HepG2 (cell line): ENCODE measurements at regions not wholly inside any gene's neighbourhood (a gene's known extent, or its start where the extent isn't known, plus 50 kb on each side); places are given as distances from the start of the nearest gene placed in this dataset.

Experiments
- AHR ChIP-seq: IDR thresholded peaks from 2 replicates; pipeline ENCODE4 v1.6.1; 2018; ENCODE audit warnings: missing genetic modification reagents, missing compliant biosample characterization
- CC2D1A ChIP-seq: sonication (generic); formaldehyde crosslinking; IDR thresholded peaks from 2 replicates; pipeline ENCODE4 v1.8.1; 2023; ENCODE audit warnings: mild to moderate bottlenecking, missing genetic modification reagents
- CCDC6 ChIP-seq: sonication (generic); formaldehyde crosslinking; IDR thresholded peaks from 2 replicates; pipeline ENCODE4 v1.8.1; 2022; ENCODE audit warnings: mild to moderate bottlenecking, missing genetic modification reagents, moderate library complexity
- CENPBD1 ChIP-seq: sonication (generic); formaldehyde crosslinking; IDR thresholded peaks from 2 replicates; pipeline ENCODE4 v1.8.0; 2022; ENCODE audit warnings: missing genetic modification reagents, low read depth, mild to moderate bottlenecking, borderline replicate concordance
- ERF ChIP-seq: IDR thresholded peaks from 2 replicates; pipeline ENCODE4 v1.6.1; 2018; ENCODE audit warnings: missing biosample characterization, missing genetic modification reagents
- GATAD2A ChIP-seq: IDR thresholded peaks from 2 replicates; pipeline ENCODE4 v1.6.1; 2016
- HHEX ChIP-seq: IDR thresholded peaks from 2 replicates; pipeline ENCODE4 v1.6.1; 2016; ENCODE audit warnings: control low read depth
- HNF4G ChIP-seq, 2 experiments: sonication (generic) in 1 of 2; formaldehyde crosslinking in 1 of 2; IDR thresholded peaks; 2 replicates each; pipeline versions ENCODE4 v1.4.0 to v1.6.1; 2011 to 2020; ENCODE audit warnings: borderline replicate concordance in 2 of 2, low read depth in 2 of 2, mild to moderate bottlenecking in 2 of 2, low read length in 1 of 2, missing genetic modification reagents in 1 of 2, moderate library complexity in 1 of 2
- LBX2 ChIP-seq: sonication (generic); formaldehyde crosslinking; IDR thresholded peaks from 2 replicates; pipeline ENCODE4 v1.5.0; 2020; ENCODE audit warnings: missing genetic modification reagents, mild to moderate bottlenecking, borderline replicate concordance
- MEIS2 ChIP-seq: sonication (generic); formaldehyde crosslinking; IDR thresholded peaks from 2 replicates; pipeline ENCODE4 v1.9.0; 2021; ENCODE audit warnings: mild to moderate bottlenecking, missing genetic modification reagents
- MIXL1 ChIP-seq: IDR thresholded peaks from 2 replicates; pipeline ENCODE4 v1.6.1; 2016
- MYC ChIP-seq: sonication (generic); formaldehyde crosslinking; IDR thresholded peaks from 2 replicates; pipeline ENCODE4 v1.9.0; 2021; ENCODE audit warnings: missing genetic modification reagents, borderline replicate concordance
- NFYB ChIP-seq: sonication (generic); formaldehyde crosslinking; IDR thresholded peaks from 2 replicates; pipeline ENCODE4 v1.4.0; 2020; ENCODE audit warnings: missing genetic modification reagents
- POGZ ChIP-seq: sonication (generic); formaldehyde crosslinking; IDR thresholded peaks from 2 replicates; pipeline ENCODE4 v1.4.0; 2020; ENCODE audit warnings: mild to moderate bottlenecking, missing genetic modification reagents
- RXRA ChIP-seq: sonication (generic); formaldehyde crosslinking; IDR thresholded peaks from 2 replicates; pipeline ENCODE4 v1.5.1; 2020; ENCODE audit warnings: missing genetic modification reagents
- THAP9 ChIP-seq: sonication (generic); formaldehyde crosslinking; IDR thresholded peaks from 2 replicates; pipeline ENCODE4; 2020; ENCODE audit warnings: missing genetic modification reagents, mild to moderate bottlenecking, borderline replicate concordance
- ZBTB33 ChIP-seq: sonication (generic); formaldehyde crosslinking; IDR thresholded peaks from 2 replicates; pipeline ENCODE4 v1.4.0; 2020; ENCODE audit warnings: missing genetic modification reagents
- ZMYM4 ChIP-seq: sonication (generic); formaldehyde crosslinking; IDR thresholded peaks from 2 replicates; pipeline ENCODE4 v1.8.1; 2023; ENCODE audit warnings: mild to moderate bottlenecking, missing genetic modification reagents
- ZNF12 ChIP-seq: sonication (generic); formaldehyde crosslinking; IDR thresholded peaks from 2 replicates; pipeline ENCODE4 v1.5.0; 2020; ENCODE audit warnings: missing genetic modification reagents
- ZNF136 ChIP-seq: sonication (generic); formaldehyde crosslinking; IDR thresholded peaks from 2 replicates; pipeline ENCODE4 v1.8.1; 2022; ENCODE audit warnings: low read depth, mild to moderate bottlenecking, moderate library complexity, missing genetic modification reagents
- ZNF224 ChIP-seq: sonication (generic); formaldehyde crosslinking; IDR thresholded peaks from 2 replicates; pipeline ENCODE4 v1.5.0; 2020; ENCODE audit warnings: mild to moderate bottlenecking, missing genetic modification reagents
- ZNF234 ChIP-seq: sonication (generic); formaldehyde crosslinking; conservative IDR thresholded peaks from 2 replicates; pipeline ENCODE4 v1.5.1; 2020; ENCODE audit warnings: mild to moderate bottlenecking, missing genetic modification reagents
- ZNF282 ChIP-seq: fragments of 450-650 bp; IDR thresholded peaks from 2 replicates; pipeline ENCODE4 v1.6.1; 2018; ENCODE audit not compliant: partially characterized antibody
- ZNF562 ChIP-seq: sonication (generic); formaldehyde crosslinking; IDR thresholded peaks from 2 replicates; pipeline ENCODE4 v1.8.0; 2022; ENCODE audit warnings: missing genetic modification reagents, borderline replicate concordance
- ZNF614 ChIP-seq: IDR thresholded peaks from 2 replicates; pipeline ENCODE4 v1.6.1; 2018; ENCODE audit warnings: missing biosample characterization, missing genetic modification reagents, inconsistent platforms, borderline replicate concordance
- ZNF619 ChIP-seq: sonication (generic); formaldehyde crosslinking; IDR thresholded peaks from 2 replicates; pipeline ENCODE4 v1.4.0; 2020; ENCODE audit warnings: mild to moderate bottlenecking, missing genetic modification reagents
- ZSCAN25 ChIP-seq: sonication (generic); formaldehyde crosslinking; IDR thresholded peaks from 2 replicates; pipeline ENCODE4 v1.8.0; 2022; ENCODE audit warnings: mild to moderate bottlenecking, missing genetic modification reagents

GRCh38 chr10:33876584-33877400, 542.3 kb upstream of the NRP1 start (continued):
- TF ChIP-seq ERF (CRISPR knock-in tag) (no peak), MYC (peak; percentile 47; the same call in 1 of the 2 replicates), CC2D1A (CRISPR knock-in tag) (no peak), ZBTB33 (CRISPR knock-in tag) (peak; percentile 33; the same call in 1 of the 2 replicates), ZNF619 (no peak), ZNF224 (no peak), LBX2 (CRISPR knock-in tag) (no peak), ZMYM4 (CRISPR knock-in tag) (peak; percentile 93), CENPBD1 (no peak), HNF4G (IDR thresholded peaks at IDR 0.05; ENCODE audit: borderline replicate concordance, low read depth, low read length) (peak; percentile 94), HNF4G (CRISPR knock-in tag; IDR thresholded peaks at IDR 0.05; ENCODE audit: borderline replicate concordance, low read depth) (peak; percentile 65; the same call in 1 of the 2 replicates), ZNF12 (CRISPR knock-in tag) (peak; percentile 64; the same call in 1 of the 2 replicates), ZNF562 (CRISPR knock-in tag) (no peak), ZSCAN25 (CRISPR knock-in tag) (no peak), NFYB (CRISPR knock-in tag) (no peak), HHEX (CRISPR knock-in tag) (peak; percentile 51; the same call in 1 of the 2 replicates), AHR (CRISPR knock-in tag) (no peak), GATAD2A (CRISPR knock-in tag) (peak; percentile 98), POGZ (CRISPR knock-in tag) (peak; percentile 88), MEIS2 (no peak), ZNF282 (no peak), THAP9 (no peak), ZNF614 (CRISPR knock-in tag) (0 out of 2 replicates have a peak, but pooled peaks have one; percentile 54), CCDC6 (CRISPR knock-in tag) (no peak), ZNF234 (CRISPR knock-in tag) (no peak), RXRA (CRISPR knock-in tag) (peak; percentile 31; the same call in 1 of the 2 replicates), ZNF136 (no peak), MIXL1 (no peak; the same call in 1 of the 2 replicates)
